HL-60 (cell line): ENCODE measurements at regions not wholly inside any gene's neighbourhood (a gene's known extent, or its start where the extent isn't known, plus 50 kb on each side); places are given as distances from the start of the nearest gene placed in this dataset.
"Not testable (repeated sequence)": the region's sequence is repeated elsewhere in the genome, so short reads cannot be mapped to it uniquely, and the experiment has no call there.

Experiments used
- DNase-seq, 2 experiments: peaks; one replicate each; pipeline ENCODE4 v3.0.0-alpha.2; 2010 to 2020; ENCODE audit warnings: low read depth in 1 of 2, low spot score in 1 of 2
- H3K27ac ChIP-seq: fragments of 250-450 bp; sonication (Bioruptor Pico); replicated peaks from 2 replicates; pipeline ENCODE4 v1.5.1; 2020; ENCODE audit warnings: mild to moderate bottlenecking, moderate library complexity
- H3K27me3 ChIP-seq: fragments of 250-450 bp; sonication (Bioruptor Pico); 2 replicates; pipeline ENCODE4 v1.5.1; 2021; ENCODE audit warnings: mild to moderate bottlenecking, moderate library complexity; ENCODE audit not compliant: insufficient read depth, poor library complexity, severe bottlenecking
- H3K4me3 ChIP-seq: replicated peaks from 2 replicates; pipeline ENCODE4 v1.5.1; 2011; ENCODE audit warnings: mild to moderate bottlenecking, control low read depth, low read length; ENCODE audit not compliant: insufficient read depth
- GABPA ChIP-seq: IDR thresholded peaks from 2 replicates; pipeline ENCODE4 v1.6.1; 2012; ENCODE audit warnings: low read depth
- POLR2AphosphoS5 ChIP-seq: IDR thresholded peaks from 2 replicates; pipeline ENCODE4 v1.6.1; 2012; ENCODE audit warnings: low read depth
- SPI1 ChIP-seq: IDR thresholded peaks from 2 replicates; pipeline ENCODE4 v1.6.1; 2012; ENCODE audit warnings: low read depth, mild to moderate bottlenecking, borderline replicate concordance
- TF ChIP-seq, protein P1 (sequence below): IDR thresholded peaks from one replicate; pipeline ENCODE4 v1.5.1; 2011; ENCODE audit warnings: low read length, control low read depth, inconsistent platforms; ENCODE audit not compliant: insufficient read depth
- TF ChIP-seq, protein P2 (sequence below): IDR thresholded peaks from 2 replicates; pipeline ENCODE4 v1.6.1; 2012; ENCODE audit warnings: low read depth; ENCODE audit not compliant: insufficient replicate concordance

DNA sequence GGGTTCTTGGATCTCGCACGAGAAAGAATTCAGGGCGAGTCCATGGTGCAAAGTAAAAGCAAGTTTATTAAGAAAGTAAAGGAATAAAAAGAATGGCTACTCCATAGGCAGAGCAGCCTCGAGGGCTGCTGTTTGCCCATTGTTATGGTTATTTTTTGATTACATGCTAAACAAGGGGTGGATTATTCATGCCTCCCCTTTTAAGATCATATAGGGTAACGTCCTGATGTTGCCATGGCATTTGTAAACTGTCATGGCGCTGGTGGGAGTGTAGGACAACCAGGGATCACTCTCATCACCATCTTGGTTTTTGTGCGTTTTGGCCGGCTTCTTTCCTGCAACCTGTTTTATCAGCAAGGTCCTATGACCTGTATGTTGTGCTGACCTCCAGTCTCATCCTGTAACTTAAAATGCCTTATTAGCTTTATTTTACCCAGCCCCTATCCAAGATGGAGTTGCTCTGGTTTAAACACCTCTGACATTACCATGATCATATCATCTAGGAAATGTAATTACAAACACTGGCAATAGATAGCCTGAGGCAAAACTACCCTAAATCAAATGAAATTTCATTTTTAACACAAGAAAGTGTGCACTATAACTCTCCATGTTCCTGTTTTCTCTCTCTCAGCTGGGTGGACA lies 94.3 kb upstream of the ATXN3L start:
- Histone ChIP-seq H3K27me3 (no peaks in the 10 kb centered on the region), H3K4me3 (no peak overlapping the region), H3K27ac (no peak overlapping the region)
- DNase-seq, result no peak
- TF ChIP-seq POLR2AphosphoS5 (no peak), SPI1 (no peak), GABPA (no peak)
- TF ChIP-seq, protein P1, sequence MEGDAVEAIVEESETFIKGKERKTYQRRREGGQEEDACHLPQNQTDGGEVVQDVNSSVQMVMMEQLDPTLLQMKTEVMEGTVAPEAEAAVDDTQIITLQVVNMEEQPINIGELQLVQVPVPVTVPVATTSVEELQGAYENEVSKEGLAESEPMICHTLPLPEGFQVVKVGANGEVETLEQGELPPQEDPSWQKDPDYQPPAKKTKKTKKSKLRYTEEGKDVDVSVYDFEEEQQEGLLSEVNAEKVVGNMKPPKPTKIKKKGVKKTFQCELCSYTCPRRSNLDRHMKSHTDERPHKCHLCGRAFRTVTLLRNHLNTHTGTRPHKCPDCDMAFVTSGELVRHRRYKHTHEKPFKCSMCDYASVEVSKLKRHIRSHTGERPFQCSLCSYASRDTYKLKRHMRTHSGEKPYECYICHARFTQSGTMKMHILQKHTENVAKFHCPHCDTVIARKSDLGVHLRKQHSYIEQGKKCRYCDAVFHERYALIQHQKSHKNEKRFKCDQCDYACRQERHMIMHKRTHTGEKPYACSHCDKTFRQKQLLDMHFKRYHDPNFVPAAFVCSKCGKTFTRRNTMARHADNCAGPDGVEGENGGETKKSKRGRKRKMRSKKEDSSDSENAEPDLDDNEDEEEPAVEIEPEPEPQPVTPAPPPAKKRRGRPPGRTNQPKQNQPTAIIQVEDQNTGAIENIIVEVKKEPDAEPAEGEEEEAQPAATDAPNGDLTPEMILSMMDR, result no peak
- TF ChIP-seq, protein P2, sequence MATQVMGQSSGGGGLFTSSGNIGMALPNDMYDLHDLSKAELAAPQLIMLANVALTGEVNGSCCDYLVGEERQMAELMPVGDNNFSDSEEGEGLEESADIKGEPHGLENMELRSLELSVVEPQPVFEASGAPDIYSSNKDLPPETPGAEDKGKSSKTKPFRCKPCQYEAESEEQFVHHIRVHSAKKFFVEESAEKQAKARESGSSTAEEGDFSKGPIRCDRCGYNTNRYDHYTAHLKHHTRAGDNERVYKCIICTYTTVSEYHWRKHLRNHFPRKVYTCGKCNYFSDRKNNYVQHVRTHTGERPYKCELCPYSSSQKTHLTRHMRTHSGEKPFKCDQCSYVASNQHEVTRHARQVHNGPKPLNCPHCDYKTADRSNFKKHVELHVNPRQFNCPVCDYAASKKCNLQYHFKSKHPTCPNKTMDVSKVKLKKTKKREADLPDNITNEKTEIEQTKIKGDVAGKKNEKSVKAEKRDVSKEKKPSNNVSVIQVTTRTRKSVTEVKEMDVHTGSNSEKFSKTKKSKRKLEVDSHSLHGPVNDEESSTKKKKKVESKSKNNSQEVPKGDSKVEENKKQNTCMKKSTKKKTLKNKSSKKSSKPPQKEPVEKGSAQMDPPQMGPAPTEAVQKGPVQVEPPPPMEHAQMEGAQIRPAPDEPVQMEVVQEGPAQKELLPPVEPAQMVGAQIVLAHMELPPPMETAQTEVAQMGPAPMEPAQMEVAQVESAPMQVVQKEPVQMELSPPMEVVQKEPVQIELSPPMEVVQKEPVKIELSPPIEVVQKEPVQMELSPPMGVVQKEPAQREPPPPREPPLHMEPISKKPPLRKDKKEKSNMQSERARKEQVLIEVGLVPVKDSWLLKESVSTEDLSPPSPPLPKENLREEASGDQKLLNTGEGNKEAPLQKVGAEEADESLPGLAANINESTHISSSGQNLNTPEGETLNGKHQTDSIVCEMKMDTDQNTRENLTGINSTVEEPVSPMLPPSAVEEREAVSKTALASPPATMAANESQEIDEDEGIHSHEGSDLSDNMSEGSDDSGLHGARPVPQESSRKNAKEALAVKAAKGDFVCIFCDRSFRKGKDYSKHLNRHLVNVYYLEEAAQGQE, result no peak

DNA sequence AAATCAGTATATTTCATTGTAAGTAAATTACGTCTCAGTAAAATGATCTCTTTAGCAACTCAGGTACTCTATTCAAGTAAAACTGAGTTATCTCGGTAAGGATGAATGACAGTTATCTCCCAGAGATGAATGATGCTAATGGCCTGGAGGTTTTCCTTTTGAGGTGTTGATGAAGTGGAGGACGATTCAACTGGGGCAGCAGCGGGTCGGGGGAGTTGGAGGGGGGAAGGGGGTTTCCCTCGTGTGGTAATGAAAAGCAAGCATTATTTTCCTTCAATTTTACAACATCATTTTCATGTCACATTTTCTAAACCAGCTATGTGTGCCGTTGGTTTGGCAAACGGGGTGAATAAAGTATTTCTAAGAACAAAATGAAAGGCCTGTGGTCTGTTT lies 92.4 kb upstream of the ATXN3L start:
- DNase-seq, result no peak
- TF ChIP-seq POLR2AphosphoS5, result no peak
- TF ChIP-seq, protein P2, result no peak
- TF ChIP-seq GABPA, result no peak
- H3K27ac ChIP-seq, result no peak overlapping the region
- no peak overlapping the region for H3K4me3 ChIP-seq
- H3K27me3 ChIP-seq, result no peaks in the 10 kb centered on the region

DNA sequence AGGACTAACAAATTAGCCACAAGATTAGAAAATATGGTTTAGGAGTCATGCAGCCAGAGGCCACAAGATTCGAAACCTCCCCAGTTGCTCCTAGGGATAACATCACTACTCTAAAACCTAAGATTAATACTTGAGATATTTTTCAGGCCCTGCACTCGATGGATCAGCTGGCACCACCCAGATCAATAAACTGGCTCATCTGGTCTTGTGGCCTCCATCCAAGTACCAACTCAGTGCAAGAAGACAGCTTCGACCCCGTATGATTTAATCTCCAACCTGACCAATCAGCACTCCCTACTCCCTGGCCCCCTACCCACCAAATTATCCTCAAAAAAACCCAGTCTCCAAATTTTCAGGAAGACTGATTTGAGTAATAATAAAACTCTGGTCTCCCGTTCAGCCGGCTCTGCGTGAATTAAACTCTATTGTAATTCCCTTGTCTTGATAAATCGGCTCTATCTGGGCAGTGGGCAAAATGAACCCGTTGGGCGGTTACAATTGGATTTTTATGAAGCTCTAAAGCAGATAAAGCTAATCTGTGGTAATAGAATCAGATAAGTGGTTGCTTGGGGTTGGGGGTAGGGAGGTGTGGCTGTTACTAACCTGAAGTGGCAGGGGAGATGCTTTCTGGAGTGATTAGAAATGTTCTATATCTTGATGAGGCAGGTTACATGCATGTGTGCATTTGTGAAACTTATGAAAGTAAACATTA lies 91.8 kb upstream of the ATXN3L start:
- Histone ChIP-seq H3K27ac (no peak overlapping the region), H3K27me3 (no peaks in the 10 kb centered on the region), H3K4me3 (no peak overlapping the region)
- TF ChIP-seq GABPA (no peak), SPI1 (no peak), POLR2AphosphoS5 (no peak)
- TF ChIP-seq, protein P2, result no peak
- TF ChIP-seq, protein P1, result no peak
- DNase-seq, result no peak

DNA sequence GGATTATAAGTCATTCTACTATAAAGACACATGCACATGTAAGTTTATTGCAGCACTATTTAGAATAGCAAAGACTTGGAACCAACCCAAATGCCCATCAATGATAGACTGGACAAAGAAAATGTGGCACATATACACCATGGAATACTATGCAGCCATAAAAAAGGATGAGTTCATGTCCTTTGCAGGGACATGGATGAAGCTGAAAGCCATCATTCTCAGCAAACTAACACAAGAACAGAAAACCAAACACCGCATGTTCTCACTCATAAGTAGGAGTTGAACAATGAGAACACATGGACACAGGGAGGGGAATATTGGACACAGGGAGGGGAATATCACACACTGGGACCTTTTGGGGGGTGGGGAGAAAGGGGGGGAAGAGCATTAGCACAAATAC lies 88.7 kb upstream of the ATXN3L start:
- H3K4me3 ChIP-seq, H3K27ac ChIP-seq, H3K27me3 ChIP-seq, DNase-seq: not testable (repeated sequence)

DNA sequence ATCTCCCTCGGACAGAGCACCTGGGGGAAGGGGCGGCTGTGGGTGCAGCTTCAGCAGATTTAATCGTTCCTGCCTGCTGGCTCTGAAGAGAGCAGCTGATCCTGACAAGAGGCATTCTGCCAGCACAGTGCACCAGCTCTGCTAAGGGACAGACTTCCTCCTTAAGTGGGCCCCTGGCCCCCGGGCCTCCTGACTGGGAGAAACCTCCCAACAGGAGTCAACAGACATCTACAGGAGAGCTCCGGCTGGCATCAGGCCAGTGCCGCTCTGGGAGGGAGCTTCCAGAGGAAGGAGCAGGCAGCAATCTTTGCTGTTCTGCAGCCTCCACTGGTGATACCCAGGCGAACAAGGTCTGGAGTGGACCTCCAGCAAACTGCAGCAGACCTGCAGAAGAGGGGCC lies 84.9 kb upstream of the ATXN3L start:
- not testable (repeated sequence) for H3K4me3 ChIP-seq, H3K27me3 ChIP-seq, H3K27ac ChIP-seq, DNase-seq
